ENCODE measurements at regions not wholly inside any gene's neighbourhood (a gene's known extent, or its start where the extent isn't known, plus 50 kb on each side); places are given as distances from the start of the nearest gene placed in this dataset.

GRCh38 chr1:233735331-233735730 is 121.4 kb downstream of the KCNK1 start:
- H3K4me2 ChIP-seq: no peak overlapping the region
- no peaks in the 10 kb centered on the region for H3K79me2 ChIP-seq (ENCODE audit: insufficient read depth, low read depth)
- H3K4me3 ChIP-seq (IDR thresholded peaks at IDR 0.05; ENCODE audit: insufficient read depth, low read depth, low read length): no peak overlapping the region
- no peak overlapping the region for H3K27ac ChIP-seq
- no peak overlapping the region for H2AFZ ChIP-seq (ENCODE audit: low read depth)
- H3K36me3 ChIP-seq (ENCODE audit: insufficient read depth): no peaks in the 10 kb centered on the region
- no peak overlapping the region for H3K9ac ChIP-seq
- peaks cover 4% of the 10 kb centered on the region for H3K4me1 ChIP-seq (ENCODE audit: low read depth, poor library complexity, severe bottlenecking)
- TF ChIP-seq CTCF (conservative IDR thresholded peaks at IDR 0.05; ENCODE audit: low read depth, low read length): no peak
- H4K20me1 ChIP-seq (ENCODE audit: insufficient read depth): no peaks in the 10 kb centered on the region
- H3K27me3 ChIP-seq (ENCODE audit: insufficient read depth, low read depth): no peaks in the 10 kb centered on the region

GRCh38 chr1:233735847-233736246 is 121.9 kb downstream of the KCNK1 start:
- Histone ChIP-seq H3K4me1 (ENCODE audit: low read depth, poor library complexity, severe bottlenecking) (peaks cover 3% of the 10 kb centered on the region), H3K9ac (no peak overlapping the region), H3K79me2 (ENCODE audit: insufficient read depth, low read depth) (no peaks in the 10 kb centered on the region), H3K4me3 (IDR thresholded peaks at IDR 0.05; ENCODE audit: insufficient read depth, low read depth, low read length) (no peak overlapping the region), H3K4me2 (no peak overlapping the region), H3K36me3 (ENCODE audit: insufficient read depth) (no peaks in the 10 kb centered on the region), H3K27me3 (ENCODE audit: insufficient read depth, low read depth) (no peaks in the 10 kb centered on the region), H4K20me1 (ENCODE audit: insufficient read depth) (no peaks in the 10 kb centered on the region), H2AFZ (ENCODE audit: low read depth) (no peak overlapping the region), H3K27ac (no peak overlapping the region)
- no peak for TF ChIP-seq CTCF (conservative IDR thresholded peaks at IDR 0.05; ENCODE audit: low read depth, low read length)

- H3K4me2 ChIP-seq: no peak overlapping the region
- H3K79me2 ChIP-seq (ENCODE audit: insufficient read depth, low read depth): no peaks in the 10 kb centered on the region
- H3K4me1 ChIP-seq (ENCODE audit: low read depth, poor library complexity, severe bottlenecking): no peaks in the 10 kb centered on the region
- no peak overlapping the region for H2AFZ ChIP-seq (ENCODE audit: low read depth)
- no peak overlapping the region for H3K27ac ChIP-seq
- no peak overlapping the region for H3K9ac ChIP-seq
- no peaks in the 10 kb centered on the region for H3K27me3 ChIP-seq (ENCODE audit: insufficient read depth, low read depth)
- H3K36me3 ChIP-seq (ENCODE audit: insufficient read depth): no peaks in the 10 kb centered on the region
- H3K4me3 ChIP-seq (IDR thresholded peaks at IDR 0.05; ENCODE audit: insufficient read depth, low read depth, low read length): no peak overlapping the region
- H4K20me1 ChIP-seq (ENCODE audit: insufficient read depth): no peaks in the 10 kb centered on the region
- no peak for TF ChIP-seq CTCF (conservative IDR thresholded peaks at IDR 0.05; ENCODE audit: low read depth, low read length)
Observed at GRCh38 chr1:233737341-233737740, 123.4 kb downstream of the KCNK1 start.

GRCh38 chr1:233738396-233738795 is 124.5 kb downstream of the KCNK1 start:
- Histone ChIP-seq H3K36me3 (ENCODE audit: insufficient read depth) (no peaks in the 10 kb centered on the region), H3K27ac (no peak overlapping the region), H3K27me3 (ENCODE audit: insufficient read depth, low read depth) (no peaks in the 10 kb centered on the region), H3K4me1 (ENCODE audit: low read depth, poor library complexity, severe bottlenecking) (no peaks in the 10 kb centered on the region), H2AFZ (ENCODE audit: low read depth) (no peak overlapping the region), H3K9ac (no peak overlapping the region), H3K79me2 (ENCODE audit: insufficient read depth, low read depth) (no peaks in the 10 kb centered on the region), H3K4me3 (IDR thresholded peaks at IDR 0.05; ENCODE audit: insufficient read depth, low read depth, low read length) (no peak overlapping the region), H3K4me2 (no peak overlapping the region), H4K20me1 (ENCODE audit: insufficient read depth) (no peaks in the 10 kb centered on the region)
- no peak for TF ChIP-seq CTCF (conservative IDR thresholded peaks at IDR 0.05; ENCODE audit: low read depth, low read length)

GRCh38 chr1:233738850-233739249 is 124.9 kb downstream of the KCNK1 start:
- Histone ChIP-seq H3K79me2 (ENCODE audit: insufficient read depth, low read depth) (no peaks in the 10 kb centered on the region), H3K36me3 (ENCODE audit: insufficient read depth) (no peaks in the 10 kb centered on the region), H3K9ac (no peak overlapping the region), H3K4me3 (IDR thresholded peaks at IDR 0.05; ENCODE audit: insufficient read depth, low read depth, low read length) (no peak overlapping the region), H3K27ac (no peak overlapping the region), H4K20me1 (ENCODE audit: insufficient read depth) (no peaks in the 10 kb centered on the region), H3K27me3 (ENCODE audit: insufficient read depth, low read depth) (no peaks in the 10 kb centered on the region), H3K4me2 (no peak overlapping the region), H3K4me1 (ENCODE audit: low read depth, poor library complexity, severe bottlenecking) (no peaks in the 10 kb centered on the region), H2AFZ (ENCODE audit: low read depth) (no peak overlapping the region)
- TF ChIP-seq CTCF (conservative IDR thresholded peaks at IDR 0.05; ENCODE audit: low read depth, low read length): no peak

All from KMS-11 (cell line).